CD4-positive, alpha-beta T cell (primary cell): ENCODE measurements at regions not wholly inside any gene's neighbourhood (a gene's known extent, or its start where the extent isn't known, plus 50 kb on each side); places are given as distances from the start of the nearest gene placed in this dataset.

ENCODE experiments used
- ATAC-seq: fragments of 200-7000 bp; cut with Tn5 transposase; one replicate; pipeline ENCODE4 v1.10.0; 2022; ENCODE audit warnings: mild to moderate bottlenecking; ENCODE audit not compliant: poor library complexity
- CTCF ChIA-PET: fragments of 350-600 bp; sonication (Branson Sonifier 250); formaldehyde crosslinking; loops from one replicate; lab custom pipeline; 2021; ENCODE audit warnings: antibody characterized with exemption, inconsistent platforms; lab: Charles Lee
- POLR2A ChIA-PET: fragments of 350-600 bp; sonication (Branson Sonifier 250); formaldehyde crosslinking; loops from one replicate; lab custom pipeline; 2021; ENCODE audit warnings: antibody characterized with exemption, inconsistent platforms; lab: Charles Lee
- DNase-seq, 14 experiments: peaks; one replicate each; pipeline ENCODE4 v3.0.0-alpha.2; 2013 to 2020; ENCODE audit warnings: mixed read lengths in 2 of 14
- H3K27ac ChIP-seq, 2 donors: one replicate each; pipeline versions ENCODE4 v1.5.1 to v1.7.0; 2013; ENCODE audit warnings: low read length in 2 of 2, low read depth in 1 of 2, mild to moderate bottlenecking in 1 of 2
- H3K27me3 ChIP-seq, 2 experiments: 1 replicate in 1 of 2; 2 replicates in 1 of 2; pipeline versions ENCODE4 v1.6.1 to v1.7.0; 2013; ENCODE audit warnings: low read length in 2 of 2, control low read depth in 1 of 2, mild to moderate bottlenecking in 1 of 2, moderate library complexity in 1 of 2; ENCODE audit not compliant: insufficient read depth in 2 of 2, control insufficient read depth in 1 of 2
- H3K36me3 ChIP-seq: one replicate; pipeline ENCODE4 v1.6.1; 2013; ENCODE audit warnings: low read length, control low read depth; ENCODE audit not compliant: insufficient read depth
- H3K4me1 ChIP-seq: one replicate; pipeline ENCODE4 v1.6.1; 2013; ENCODE audit warnings: low read length, control low read depth; ENCODE audit not compliant: insufficient read depth
- H3K4me3 ChIP-seq: one replicate; pipeline ENCODE4 v1.5.1; 2013; ENCODE audit warnings: mild to moderate bottlenecking, low read length, moderate library complexity
- H3K9me3 ChIP-seq, 2 experiments: 1 replicate in 1 of 2; 2 replicates in 1 of 2; pipeline versions ENCODE4 v1.6.1 to v1.7.0; 2013; ENCODE audit warnings: low read length in 2 of 2, mild to moderate bottlenecking in 2 of 2, control low read depth in 1 of 2, moderate library complexity in 1 of 2; ENCODE audit not compliant: control insufficient read depth in 1 of 2, insufficient read depth in 1 of 2
- H3K27ac Mint-ChIP-seq: one replicate; pipeline ENCODE4 v1.8.0; 2020; ENCODE audit warnings: mixed read lengths
- H3K27me3 Mint-ChIP-seq: one replicate; pipeline ENCODE4 v1.8.0; 2021; ENCODE audit warnings: mixed read lengths
- H3K36me3 Mint-ChIP-seq: one replicate; pipeline ENCODE4 v1.8.0; 2021; ENCODE audit warnings: low read depth, mixed read lengths
- H3K4me1 Mint-ChIP-seq: one replicate; pipeline ENCODE4 v1.8.0; 2021; ENCODE audit warnings: low read depth, mixed read lengths
- H3K4me3 Mint-ChIP-seq: one replicate; pipeline ENCODE4 v1.8.0; 2020; ENCODE audit warnings: mild to moderate bottlenecking, mixed read lengths
- H3K9me3 Mint-ChIP-seq: one replicate; pipeline ENCODE4 v1.8.0; 2020; ENCODE audit warnings: mixed read lengths
- intact Hi-C, 2 experiments: fragments of 100-400 bp; cut with DNase I in 1 of 2; cut with micrococcal nuclease in 1 of 2; formaldehyde crosslinking; loops; one replicate each; pipeline versions ENCODE4 v1.15.1 to v1.9.0; 2023 to 2025; cut with DNase I, micrococcal nuclease
- TF ChIP-seq, protein P1 (sequence below): fragments of 200-600 bp; IDR thresholded peaks from one replicate; pipeline ENCODE4 v1.8.0; 2022; ENCODE audit warnings: antibody characterized with exemption, mild to moderate bottlenecking

GRCh38 chr5:42887575-42887974 lies 75.9 kb upstream of the SELENOP start:
- CTCF ChIA-PET = no interaction called here
- Mint-ChIP-seq H3K27ac (no peak overlapping the region), H3K27me3 (peaks cover 9% of the 10 kb centered on the region), H3K9me3 (no peaks in the 10 kb centered on the region), H3K4me1 (no peaks in the 10 kb centered on the region), H3K4me3 (no peak overlapping the region), H3K36me3 (no peaks in the 10 kb centered on the region)
- Histone ChIP-seq H3K27me3 (no peaks in the 10 kb centered on the region), H3K9me3 (no peaks in the 10 kb centered on the region), H3K4me3 (no peak overlapping the region), H3K36me3 (no peaks in the 10 kb centered on the region), H3K4me1 (no peaks in the 10 kb centered on the region), H3K27ac (no peak overlapping the region)
- DNase-seq (no peak), ATAC-seq (no peak)
- intact Hi-C loops = loop anchor here (5.0 to 10.0 kb wide), 4 partner anchors 303 to 1030 kb away; partner anchors contain the start of gene GHR (in 1 of the 2)
- POLR2A ChIA-PET = no interaction called here
- TF ChIP-seq, protein P1, sequence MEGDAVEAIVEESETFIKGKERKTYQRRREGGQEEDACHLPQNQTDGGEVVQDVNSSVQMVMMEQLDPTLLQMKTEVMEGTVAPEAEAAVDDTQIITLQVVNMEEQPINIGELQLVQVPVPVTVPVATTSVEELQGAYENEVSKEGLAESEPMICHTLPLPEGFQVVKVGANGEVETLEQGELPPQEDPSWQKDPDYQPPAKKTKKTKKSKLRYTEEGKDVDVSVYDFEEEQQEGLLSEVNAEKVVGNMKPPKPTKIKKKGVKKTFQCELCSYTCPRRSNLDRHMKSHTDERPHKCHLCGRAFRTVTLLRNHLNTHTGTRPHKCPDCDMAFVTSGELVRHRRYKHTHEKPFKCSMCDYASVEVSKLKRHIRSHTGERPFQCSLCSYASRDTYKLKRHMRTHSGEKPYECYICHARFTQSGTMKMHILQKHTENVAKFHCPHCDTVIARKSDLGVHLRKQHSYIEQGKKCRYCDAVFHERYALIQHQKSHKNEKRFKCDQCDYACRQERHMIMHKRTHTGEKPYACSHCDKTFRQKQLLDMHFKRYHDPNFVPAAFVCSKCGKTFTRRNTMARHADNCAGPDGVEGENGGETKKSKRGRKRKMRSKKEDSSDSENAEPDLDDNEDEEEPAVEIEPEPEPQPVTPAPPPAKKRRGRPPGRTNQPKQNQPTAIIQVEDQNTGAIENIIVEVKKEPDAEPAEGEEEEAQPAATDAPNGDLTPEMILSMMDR = no peak

- Mint-ChIP-seq H3K36me3 (no peaks in the 10 kb centered on the region), H3K4me3 (no peak overlapping the region), H3K4me1 (no peaks in the 10 kb centered on the region), H3K27ac (no peak overlapping the region), H3K9me3 (no peaks in the 10 kb centered on the region), H3K27me3 (peaks cover 9% of the 10 kb centered on the region)
- CTCF ChIA-PET = no interaction called here
- no peak overlapping the region for H3K27ac ChIP-seq
- intact Hi-C loops = loop anchor here (5.0 to 10.0 kb wide), 4 partner anchors 302 to 1030 kb away; partner anchors contain the start of gene GHR (in 1 of the 2)
- no peaks in the 10 kb centered on the region for H3K4me1 ChIP-seq
- H3K4me3 ChIP-seq = no peak overlapping the region
- POLR2A ChIA-PET = no interaction called here
- no peak for DNase-seq
- no peaks in the 10 kb centered on the region for H3K36me3 ChIP-seq
- H3K27me3 ChIP-seq = no peaks in the 10 kb centered on the region
- ATAC-seq = no peak
- TF ChIP-seq, protein P1 = no peak
- H3K9me3 ChIP-seq = no peaks in the 10 kb centered on the region
Observed at GRCh38 chr5:42887097-42887496, 75.4 kb upstream of the SELENOP start.

GRCh38 chr5:42886635-42887034 lies 74.9 kb upstream of the SELENOP start:
- Mint-ChIP-seq H3K4me3 (no peak overlapping the region), H3K27ac (no peak overlapping the region), H3K27me3 (peaks cover 9% of the 10 kb centered on the region), H3K36me3 (no peaks in the 10 kb centered on the region), H3K9me3 (no peaks in the 10 kb centered on the region), H3K4me1 (no peaks in the 10 kb centered on the region)
- Histone ChIP-seq H3K27me3 (no peaks in the 10 kb centered on the region), H3K36me3 (no peaks in the 10 kb centered on the region), H3K4me1 (no peaks in the 10 kb centered on the region), H3K4me3 (no peak overlapping the region), H3K27ac (no peak overlapping the region), H3K9me3 (no peaks in the 10 kb centered on the region)
- intact Hi-C loops = loop anchor here (5.0 to 10.0 kb wide), 4 partner anchors 302 to 1029 kb away; partner anchors contain the start of gene GHR (in 1 of the 2)
- TF ChIP-seq, protein P1 = no peak
- POLR2A ChIA-PET = interaction anchor here (1.0 kb wide), 1 partner anchor 235 kb away, joined by 3 read pairs; no protein-coding TSS in a partner anchor
- CTCF ChIA-PET = interaction anchor here (1.2 kb wide), 1 partner anchor 11 kb away, joined by 4 read pairs; no protein-coding TSS in a partner anchor
- DNase-seq = no peak
- ATAC-seq = no peak
